Adipocyte (in vitro differentiated cells): ENCODE measurements at regions not wholly inside any gene's neighbourhood (a gene's known extent, or its start where the extent isn't known, plus 50 kb on each side); places are given as distances from the start of the nearest gene placed in this dataset.
A peak's percentile ranks its signal among the peaks of the same experiment; 100 is the strongest.
"Not testable (repeated sequence)": the region's sequence is repeated elsewhere in the genome, so short reads cannot be mapped to it uniquely, and the experiment has no call there.

ENCODE experiments used
- DNase-seq: peaks from one replicate; pipeline ENCODE4 v3.0.0-alpha.2; 2015; ENCODE audit warnings: low read depth
- H3K27me3 ChIP-seq: replicated peaks from 2 replicates; pipeline ENCODE4 v1.7.0; 2013; ENCODE audit warnings: mild to moderate bottlenecking, low read length, moderate library complexity; ENCODE audit not compliant: control insufficient read depth, insufficient read depth
- H3K36me3 ChIP-seq: 2 replicates; pipeline ENCODE4 v1.7.0; 2013; ENCODE audit warnings: low read length, mild to moderate bottlenecking, moderate library complexity; ENCODE audit not compliant: control insufficient read depth, insufficient read depth, severe bottlenecking
- H3K4me1 ChIP-seq: 2 replicates; pipeline ENCODE4 v1.7.0; 2013; ENCODE audit warnings: mild to moderate bottlenecking, low read length, moderate library complexity; ENCODE audit not compliant: control insufficient read depth, insufficient read depth
- H3K4me3 ChIP-seq: 2 replicates; pipeline ENCODE4 v1.7.0; 2013; ENCODE audit warnings: mild to moderate bottlenecking, low read length, moderate library complexity
- H3K9ac ChIP-seq: 2 replicates; pipeline ENCODE4 v1.7.0; 2013; ENCODE audit warnings: mild to moderate bottlenecking, low read length, moderate library complexity
- H3K9me3 ChIP-seq: 2 replicates; pipeline ENCODE4 v1.7.0; 2013; ENCODE audit warnings: mild to moderate bottlenecking, low read length, moderate library complexity; ENCODE audit not compliant: control insufficient read depth

- no peak for DNase-seq
- Histone ChIP-seq H3K36me3 (no peaks in the 10 kb centered on the region), H3K27me3 (no peaks in the 10 kb centered on the region), H3K4me3 (no peak overlapping the region), H3K9ac (no peak overlapping the region), H3K9me3 (no peaks in the 10 kb centered on the region), H3K4me1 (peaks cover 31% of the 10 kb centered on the region)
Observed at GRCh38 chr3:153055779-153056178, 106.2 kb upstream of the RAP2B start.

- H3K36me3 ChIP-seq, H3K27me3 ChIP-seq, H3K9me3 ChIP-seq, H3K9ac ChIP-seq, H3K4me3 ChIP-seq: not testable (repeated sequence)
- peaks cover 13% of the 10 kb centered on the region for H3K4me1 ChIP-seq
- DNase-seq, result peak; percentile 44
Observed at GRCh38 chr3:153058031-153058688, 103.9 kb upstream of the RAP2B start.

- H3K27me3 ChIP-seq, result no peaks in the 10 kb centered on the region
- no peak overlapping the region for H3K9ac ChIP-seq
- H3K9me3 ChIP-seq, result no peaks in the 10 kb centered on the region
- no peaks in the 10 kb centered on the region for H3K36me3 ChIP-seq
- H3K4me3 ChIP-seq, result no peak overlapping the region
- DNase-seq, result no peak
- H3K4me1 ChIP-seq, result peaks cover 13% of the 10 kb centered on the region
Observed at GRCh38 chr3:153060346-153060745, 101.7 kb upstream of the RAP2B start.

GRCh38 chr3:153061938-153062528 lies 100.0 kb upstream of the RAP2B start:
- H3K27me3 ChIP-seq, result no peaks in the 10 kb centered on the region
- no peak for DNase-seq
- H3K4me1 ChIP-seq, result peaks cover 13% of the 10 kb centered on the region
- no peaks in the 10 kb centered on the region for H3K9me3 ChIP-seq
- no peaks in the 10 kb centered on the region for H3K36me3 ChIP-seq
- H3K9ac ChIP-seq, result no peak overlapping the region
- H3K4me3 ChIP-seq, result no peak overlapping the region

- Histone ChIP-seq H3K4me3 (no peak overlapping the region), H3K36me3 (no peaks in the 10 kb centered on the region), H3K4me1 (peaks cover 5% of the 10 kb centered on the region), H3K9ac (no peak overlapping the region), H3K9me3 (no peaks in the 10 kb centered on the region), H3K27me3 (no peaks in the 10 kb centered on the region)
- DNase-seq, result no peak
Observed at GRCh38 chr3:153063337-153063736, 98.7 kb upstream of the RAP2B start.

GRCh38 chr3:153066983-153067382 lies 95.0 kb upstream of the RAP2B start:
- peaks cover 13% of the 10 kb centered on the region for H3K4me1 ChIP-seq
- DNase-seq, result no peak
- H3K9ac ChIP-seq, result no peak overlapping the region
- H3K4me3 ChIP-seq, result no peak overlapping the region
- no peaks in the 10 kb centered on the region for H3K36me3 ChIP-seq
- H3K9me3 ChIP-seq, result no peaks in the 10 kb centered on the region
- H3K27me3 ChIP-seq, result no peaks in the 10 kb centered on the region

- Histone ChIP-seq H3K4me3 (peak overlapping the region; percentile 62), H3K9me3 (no peaks in the 10 kb centered on the region), H3K4me1 (peaks cover 13% of the 10 kb centered on the region), H3K36me3 (no peaks in the 10 kb centered on the region), H3K9ac (peak overlapping the region; percentile 19), H3K27me3 (no peaks in the 10 kb centered on the region)
- DNase-seq, result peak; percentile 29
Observed at GRCh38 chr3:153069598-153070510, 92.2 kb upstream of the RAP2B start.

GRCh38 chr3:153070511-153070868 lies 91.5 kb upstream of the RAP2B start:
- Histone ChIP-seq H3K36me3 (no peaks in the 10 kb centered on the region), H3K27me3 (no peaks in the 10 kb centered on the region), H3K4me1 (peaks cover 13% of the 10 kb centered on the region), H3K4me3 (no peak overlapping the region), H3K9ac (no peak overlapping the region), H3K9me3 (no peaks in the 10 kb centered on the region)
- DNase-seq, result no peak

GRCh38 chr3:153072382-153072781 lies 89.6 kb upstream of the RAP2B start:
- H3K27me3 ChIP-seq, result no peaks in the 10 kb centered on the region
- no peak overlapping the region for H3K9ac ChIP-seq
- H3K36me3 ChIP-seq, result no peaks in the 10 kb centered on the region
- H3K9me3 ChIP-seq, result no peaks in the 10 kb centered on the region
- no peak overlapping the region for H3K4me3 ChIP-seq
- DNase-seq, result no peak
- peaks cover 13% of the 10 kb centered on the region for H3K4me1 ChIP-seq

GRCh38 chr3:153072856-153073255 lies 89.2 kb upstream of the RAP2B start:
- Histone ChIP-seq H3K9me3 (no peaks in the 10 kb centered on the region), H3K36me3 (no peaks in the 10 kb centered on the region), H3K4me3 (no peak overlapping the region), H3K9ac (no peak overlapping the region), H3K4me1 (peaks cover 13% of the 10 kb centered on the region), H3K27me3 (no peaks in the 10 kb centered on the region)
- DNase-seq, result no peak

- DNase-seq, result no peak
- no peaks in the 10 kb centered on the region for H3K9me3 ChIP-seq
- H3K9ac ChIP-seq, result no peak overlapping the region
- H3K27me3 ChIP-seq, result no peaks in the 10 kb centered on the region
- H3K36me3 ChIP-seq, result no peaks in the 10 kb centered on the region
- peaks cover 13% of the 10 kb centered on the region for H3K4me1 ChIP-seq
- H3K4me3 ChIP-seq, result no peak overlapping the region
Observed at GRCh38 chr3:153073636-153074035, 88.4 kb upstream of the RAP2B start.
